ENCODE measurements at regions not wholly inside any gene's neighbourhood (a gene's known extent, or its start where the extent isn't known, plus 50 kb on each side); places are given as distances from the start of the nearest gene placed in this dataset.

DNA sequence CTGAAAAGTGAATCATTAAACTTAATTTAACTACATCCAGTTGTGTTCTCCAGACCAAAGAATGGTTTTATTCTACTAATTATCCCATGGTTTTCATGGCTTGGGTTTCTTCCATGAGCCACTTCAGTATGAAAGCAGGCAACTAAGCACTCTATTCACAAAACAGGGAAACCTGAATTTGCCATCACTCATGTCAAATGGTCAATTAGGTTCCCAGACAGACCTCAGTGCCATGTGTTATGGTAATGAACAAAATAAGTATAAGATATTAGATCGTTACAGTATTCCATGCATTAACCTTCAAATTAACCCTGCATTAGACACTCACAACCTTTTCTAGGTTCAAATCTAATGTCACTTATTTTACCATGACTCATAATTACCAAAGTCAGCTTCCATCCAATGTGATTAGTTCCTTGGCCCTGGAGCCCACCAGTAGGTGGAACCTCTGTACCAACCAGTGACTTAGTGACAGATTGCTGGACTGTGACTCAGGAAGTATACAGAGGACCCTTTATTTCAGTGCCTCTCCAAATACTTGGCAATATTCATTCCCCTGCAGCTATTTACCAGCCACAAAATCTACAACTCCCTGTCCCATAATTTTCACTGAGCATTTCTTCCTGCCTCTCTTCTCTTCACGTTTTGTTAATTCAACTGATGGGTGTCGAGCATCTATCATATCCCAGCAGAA, 1270.2 kb upstream of the SORCS1 start:
- Histone ChIP-seq H3K36me3 (ENCODE audit: insufficient read depth) (no peaks in the 10 kb centered on the region), H3K27ac (ENCODE audit: low read depth) (no peak overlapping the region), H3K4me3 (ENCODE audit: low read depth, low read length) (no peak overlapping the region), H3K4me1 (ENCODE audit: insufficient read depth) (no peaks in the 10 kb centered on the region)
- no peak for DNase-seq (ENCODE audit: extremely low spot score)
- 85% methylated on average over 3 of the region's 3 CpGs for WGBS

DNA sequence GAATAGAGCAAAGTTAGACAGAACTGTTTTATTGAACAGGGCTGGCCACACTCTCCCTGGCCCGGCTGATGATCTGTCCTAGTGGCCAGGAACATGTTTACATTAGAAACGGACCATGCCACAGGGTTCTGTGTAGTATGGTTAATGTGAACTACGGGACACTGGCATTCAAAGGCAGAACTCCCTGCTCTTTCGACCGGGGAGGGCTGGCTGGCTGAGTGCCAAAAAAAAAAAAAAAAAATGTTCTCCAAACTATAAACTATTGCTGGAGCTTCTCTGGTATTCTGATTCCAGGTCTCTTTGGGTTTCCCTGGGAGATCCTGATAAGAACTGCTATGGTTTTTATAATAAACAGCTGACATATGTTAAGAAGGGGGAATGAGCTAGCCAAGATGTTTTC, 1262.6 kb upstream of the SORCS1 start:
- no peak overlapping the region for H3K4me3 ChIP-seq (ENCODE audit: low read depth, low read length)
- DNase-seq (ENCODE audit: extremely low spot score), result peak; percentile 71
- H3K4me1 ChIP-seq (ENCODE audit: insufficient read depth), result no peaks in the 10 kb centered on the region
- no peaks in the 10 kb centered on the region for H3K36me3 ChIP-seq (ENCODE audit: insufficient read depth)
- no peak overlapping the region for H3K27ac ChIP-seq (ENCODE audit: low read depth)
- 7% methylated on average over 5 of the region's 5 CpGs for whole genome bisulfite sequencing

DNA sequence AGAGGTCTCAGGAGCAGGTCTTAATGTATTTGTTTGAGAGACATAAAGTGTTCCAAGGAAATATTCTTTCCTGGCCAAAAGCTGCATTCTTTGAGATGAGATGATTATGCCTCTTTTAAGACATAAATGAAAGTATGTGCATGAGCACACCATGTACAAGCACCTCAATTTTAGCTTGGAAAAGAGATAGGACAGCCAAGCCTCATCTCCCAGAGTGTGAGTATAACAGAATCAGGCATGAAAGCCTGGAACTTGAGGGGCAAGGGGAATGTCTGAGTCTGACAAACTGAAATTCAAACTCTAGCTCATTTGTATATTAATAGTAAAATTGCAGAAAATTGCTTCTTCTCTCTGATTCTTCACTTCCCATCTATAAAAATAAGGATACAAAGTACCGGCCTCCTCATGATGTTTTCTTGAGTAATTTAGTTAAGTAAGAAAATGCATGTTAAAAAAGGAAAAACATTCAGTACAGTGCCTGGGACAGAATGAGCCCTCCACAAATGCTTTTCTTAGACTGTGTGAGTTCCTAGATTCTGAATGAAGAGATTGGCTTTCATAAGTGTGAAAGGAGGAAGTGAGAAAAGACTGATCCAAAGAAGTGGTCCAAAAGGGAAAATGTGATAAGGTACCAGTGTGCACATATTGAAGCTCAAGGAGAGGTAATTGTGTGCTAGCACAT, 1260.9 kb upstream of the SORCS1 start:
- H3K27ac ChIP-seq (ENCODE audit: low read depth), result no peak overlapping the region
- no peak overlapping the region for H3K4me3 ChIP-seq (ENCODE audit: low read depth, low read length)
- no peak for DNase-seq (ENCODE audit: extremely low spot score)
- no peaks in the 10 kb centered on the region for H3K36me3 ChIP-seq (ENCODE audit: insufficient read depth)
- H3K4me1 ChIP-seq (ENCODE audit: insufficient read depth), result no peaks in the 10 kb centered on the region
- 58% methylated on average over 1 of the region's 1 CpG for WGBS

DNA sequence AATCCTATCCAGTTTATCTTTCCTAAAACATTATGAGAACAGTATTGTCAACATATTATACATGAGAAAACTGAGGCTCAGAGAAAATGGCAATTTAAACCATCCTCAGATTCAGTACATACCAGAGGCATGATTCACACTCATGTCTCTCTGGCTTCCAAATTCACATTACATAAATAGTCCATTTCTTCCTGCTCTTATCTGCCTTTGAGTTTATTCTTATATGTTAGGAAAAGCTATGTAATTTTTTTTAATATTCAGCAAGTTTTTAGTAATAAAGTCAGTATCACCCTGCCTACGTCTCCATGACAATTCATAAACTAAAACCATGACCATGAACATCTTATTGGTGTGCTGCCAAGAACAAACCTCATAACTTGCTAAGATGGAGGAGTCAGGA, 1260.2 kb upstream of the SORCS1 start:
- Histone ChIP-seq H3K27ac (ENCODE audit: low read depth) (no peak overlapping the region), H3K4me1 (ENCODE audit: insufficient read depth) (no peaks in the 10 kb centered on the region), H3K36me3 (ENCODE audit: insufficient read depth) (no peaks in the 10 kb centered on the region), H3K4me3 (ENCODE audit: low read depth, low read length) (no peak overlapping the region)
- DNase-seq (ENCODE audit: extremely low spot score), result no peak
- WGBS, result 40% methylated on average over 1 of the region's 1 CpG

DNA sequence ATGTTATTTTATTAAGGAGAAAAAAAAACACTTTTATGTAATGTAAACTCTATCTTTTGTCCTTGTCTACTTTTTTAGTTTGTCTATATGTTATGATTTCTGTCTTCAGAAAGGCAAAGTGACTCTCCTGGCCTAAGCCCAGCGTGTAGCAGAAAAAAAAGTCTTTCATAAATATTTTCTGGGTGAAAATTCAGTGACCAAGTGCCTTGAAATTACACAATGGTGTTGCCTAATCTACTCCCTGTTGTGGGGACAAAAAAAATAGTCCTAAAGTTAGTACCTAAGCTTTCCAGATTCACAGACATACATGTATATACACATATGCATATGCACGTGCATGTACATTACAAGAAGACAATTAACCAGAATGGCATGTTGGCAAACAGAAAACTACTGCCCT, 1257.8 kb upstream of the SORCS1 start:
- H3K4me1 ChIP-seq (ENCODE audit: insufficient read depth), result no peaks in the 10 kb centered on the region
- H3K27ac ChIP-seq (ENCODE audit: low read depth), result no peak overlapping the region
- H3K4me3 ChIP-seq (ENCODE audit: low read depth, low read length), result no peak overlapping the region
- no peak for DNase-seq (ENCODE audit: extremely low spot score)
- H3K36me3 ChIP-seq (ENCODE audit: insufficient read depth), result no peaks in the 10 kb centered on the region
- 88% methylated on average over 2 of the region's 2 CpGs for WGBS

DNA sequence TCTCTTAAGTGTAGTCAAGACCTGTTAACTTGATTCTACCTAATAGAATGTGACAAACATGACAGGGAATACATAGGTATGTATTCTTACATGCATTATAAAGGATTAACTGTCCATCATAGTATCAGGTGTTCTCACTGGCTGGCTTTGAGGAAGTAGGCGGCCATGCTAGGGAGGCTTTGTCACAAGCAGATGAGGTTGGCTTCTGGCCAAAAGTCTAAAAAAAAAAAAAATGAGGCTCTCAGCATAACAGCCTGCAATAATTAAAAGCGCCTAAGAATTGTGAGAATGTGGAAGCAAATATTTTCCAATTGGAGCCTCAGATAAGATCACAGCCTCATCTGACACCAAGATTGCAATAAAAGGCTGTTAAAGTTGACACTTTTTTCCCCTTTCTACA, 1256.8 kb upstream of the SORCS1 start:
- WGBS, result 70% methylated on average over 2 of the region's 2 CpGs
- Histone ChIP-seq H3K4me1 (ENCODE audit: insufficient read depth) (no peaks in the 10 kb centered on the region), H3K36me3 (ENCODE audit: insufficient read depth) (no peaks in the 10 kb centered on the region), H3K4me3 (ENCODE audit: low read depth, low read length) (no peak overlapping the region), H3K27ac (ENCODE audit: low read depth) (no peak overlapping the region)
- no peak for DNase-seq (ENCODE audit: extremely low spot score)

DNA sequence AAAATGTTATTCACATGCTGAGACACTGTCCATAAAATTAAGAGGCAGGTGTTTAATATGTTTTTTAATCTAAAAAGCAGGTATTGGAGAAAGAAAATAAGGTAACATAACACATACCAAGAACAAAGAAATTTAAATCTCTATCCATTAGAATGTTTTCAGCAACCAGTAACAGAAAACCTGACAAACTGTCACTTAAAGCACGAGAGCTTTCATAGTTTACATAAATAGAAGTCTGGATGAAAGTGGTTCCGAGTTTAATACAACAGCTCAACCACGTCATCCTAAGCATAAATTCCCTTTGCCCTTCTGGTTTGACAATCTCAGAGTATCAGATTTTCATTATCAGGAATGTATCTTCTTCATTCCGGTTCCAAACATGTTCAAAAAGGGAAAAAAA, 1249.4 kb upstream of the SORCS1 start:
- Histone ChIP-seq H3K4me1 (ENCODE audit: insufficient read depth) (no peaks in the 10 kb centered on the region), H3K36me3 (ENCODE audit: insufficient read depth) (no peaks in the 10 kb centered on the region), H3K4me3 (ENCODE audit: low read depth, low read length) (no peak overlapping the region), H3K27ac (ENCODE audit: low read depth) (no peak overlapping the region)
- DNase-seq (ENCODE audit: extremely low spot score), result no peak
- WGBS, result 70% methylated on average over 4 of the region's 4 CpGs

DNA sequence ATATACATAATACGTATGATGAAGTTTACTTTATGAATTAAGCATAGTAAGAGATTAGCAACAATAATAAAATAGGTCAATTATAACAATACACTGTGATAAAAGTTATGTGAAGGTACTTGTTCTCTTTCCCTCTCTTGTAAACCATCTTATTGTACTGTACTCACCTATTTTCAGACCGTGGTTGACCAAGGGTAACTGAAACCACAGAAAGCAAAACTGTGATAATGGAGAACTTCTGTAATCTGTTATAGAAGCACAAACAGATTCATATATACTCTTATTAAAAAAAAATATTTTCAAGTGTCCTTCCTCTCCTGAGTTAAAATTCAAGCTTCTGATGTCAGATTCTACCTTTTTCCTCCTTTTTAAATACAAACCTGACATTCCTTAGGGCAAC, 1247.8 kb upstream of the SORCS1 start:
- no peak overlapping the region for H3K4me3 ChIP-seq (ENCODE audit: low read depth, low read length)
- H3K27ac ChIP-seq (ENCODE audit: low read depth), result no peak overlapping the region
- WGBS, result 77% methylated on average over 2 of the region's 2 CpGs
- H3K36me3 ChIP-seq (ENCODE audit: insufficient read depth), result no peaks in the 10 kb centered on the region
- no peaks in the 10 kb centered on the region for H3K4me1 ChIP-seq (ENCODE audit: insufficient read depth)
- no peak for DNase-seq (ENCODE audit: extremely low spot score)

DNA sequence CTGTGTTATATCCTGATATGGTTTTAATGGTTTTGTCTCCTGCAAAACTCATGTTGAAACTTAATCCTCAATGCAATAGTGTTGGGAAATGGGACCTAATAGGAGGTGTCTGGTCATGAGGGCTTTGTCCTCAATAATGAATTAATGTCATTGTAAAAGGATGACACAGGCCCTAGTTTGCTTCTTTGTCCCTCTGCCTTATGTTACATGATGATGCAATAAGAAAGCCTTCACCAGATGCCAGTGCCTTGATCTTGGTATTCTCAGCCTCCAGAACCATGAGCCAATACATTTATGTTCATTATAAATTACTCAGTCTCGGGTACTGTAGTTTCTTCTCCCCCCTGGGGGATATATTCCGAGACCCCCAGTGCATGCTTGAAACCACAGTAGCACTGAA, 1247.4 kb upstream of the SORCS1 start:
- no peak overlapping the region for H3K4me3 ChIP-seq (ENCODE audit: low read depth, low read length)
- WGBS, result 91% methylated on average over 2 of the region's 2 CpGs
- DNase-seq (ENCODE audit: extremely low spot score), result no peak

DNA sequence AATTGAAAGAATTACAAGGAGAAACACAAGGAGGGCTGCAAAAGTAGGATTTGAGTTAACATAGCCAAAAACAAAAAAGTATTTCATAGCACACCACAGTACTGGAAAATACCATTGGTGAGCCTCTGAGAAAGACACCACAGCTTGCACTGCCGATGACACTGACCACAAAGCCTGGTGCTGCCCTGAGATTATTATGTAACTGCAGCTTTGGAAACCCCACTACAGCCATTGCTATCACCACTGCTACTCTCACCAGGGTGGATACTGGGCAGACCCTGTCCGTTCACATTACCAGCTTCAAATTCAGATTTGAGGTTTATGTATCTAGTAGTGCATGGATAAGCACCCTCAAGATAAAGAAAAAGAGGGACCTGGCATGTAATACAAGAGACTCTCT, 1246.7 kb upstream of the SORCS1 start:
- H3K4me1 ChIP-seq (ENCODE audit: insufficient read depth), result no peaks in the 10 kb centered on the region
- H3K4me3 ChIP-seq (ENCODE audit: low read depth, low read length), result no peak overlapping the region
- no peak for DNase-seq (ENCODE audit: extremely low spot score)
- 69% methylated on average over 2 of the region's 2 CpGs for WGBS
- no peak overlapping the region for H3K27ac ChIP-seq (ENCODE audit: low read depth)
- no peaks in the 10 kb centered on the region for H3K36me3 ChIP-seq (ENCODE audit: insufficient read depth)

More for the DNA sequence above, 1247.4 kb upstream of the SORCS1 start:
- Histone ChIP-seq H3K36me3 (ENCODE audit: insufficient read depth) (no peaks in the 10 kb centered on the region), H3K27ac (ENCODE audit: low read depth) (no peak overlapping the region), H3K4me1 (ENCODE audit: insufficient read depth) (no peaks in the 10 kb centered on the region)

DNA sequence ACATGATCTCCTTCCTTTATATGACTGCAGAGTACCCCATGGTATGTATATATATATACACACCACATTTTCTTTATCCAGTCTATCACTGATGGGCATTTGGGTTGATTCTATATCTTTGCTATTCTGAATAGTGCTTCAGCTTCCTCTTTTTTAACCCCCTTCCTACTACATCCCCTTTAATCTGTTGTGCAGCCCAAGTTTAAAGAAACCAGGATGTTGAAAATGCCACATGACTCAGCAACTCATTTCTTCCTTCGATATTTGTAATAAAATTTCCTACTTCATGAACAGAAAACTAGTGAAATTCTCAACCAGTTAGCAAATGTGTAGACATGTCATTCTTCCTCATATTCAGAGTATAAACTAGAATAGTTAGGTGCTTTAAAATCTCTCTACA, 1245.7 kb upstream of the SORCS1 start:
- H3K4me3 ChIP-seq (ENCODE audit: low read depth, low read length), result no peak overlapping the region
- H3K27ac ChIP-seq (ENCODE audit: low read depth), result no peak overlapping the region
- no peak for DNase-seq (ENCODE audit: extremely low spot score)
- no peaks in the 10 kb centered on the region for H3K36me3 ChIP-seq (ENCODE audit: insufficient read depth)
- 73% methylated on average over 1 of the region's 1 CpG for WGBS
- H3K4me1 ChIP-seq (ENCODE audit: insufficient read depth), result no peaks in the 10 kb centered on the region

DNA sequence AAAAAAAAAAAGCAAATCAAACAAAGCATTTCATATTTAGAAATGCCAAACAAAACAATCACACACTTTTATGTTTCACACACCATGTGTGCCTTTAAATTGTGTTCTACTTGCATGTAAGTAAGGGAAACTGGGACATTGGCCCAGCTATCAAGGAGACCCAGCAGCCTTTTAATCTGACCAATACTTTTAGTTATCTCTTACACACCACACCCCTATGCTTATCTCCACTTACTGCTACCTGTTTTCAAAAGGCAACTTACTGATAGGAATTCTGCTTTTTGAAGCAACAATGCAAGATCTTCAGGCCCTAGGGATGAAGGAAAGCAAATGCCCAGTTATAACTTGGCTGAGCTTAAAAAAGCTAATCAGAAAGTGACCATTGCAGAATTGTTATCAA, 1244.8 kb upstream of the SORCS1 start:
- H3K27ac ChIP-seq (ENCODE audit: low read depth), result no peak overlapping the region
- no peaks in the 10 kb centered on the region for H3K36me3 ChIP-seq (ENCODE audit: insufficient read depth)
- DNase-seq (ENCODE audit: extremely low spot score), result no peak
- H3K4me3 ChIP-seq (ENCODE audit: low read depth, low read length), result no peak overlapping the region
- no peaks in the 10 kb centered on the region for H3K4me1 ChIP-seq (ENCODE audit: insufficient read depth)

DNA sequence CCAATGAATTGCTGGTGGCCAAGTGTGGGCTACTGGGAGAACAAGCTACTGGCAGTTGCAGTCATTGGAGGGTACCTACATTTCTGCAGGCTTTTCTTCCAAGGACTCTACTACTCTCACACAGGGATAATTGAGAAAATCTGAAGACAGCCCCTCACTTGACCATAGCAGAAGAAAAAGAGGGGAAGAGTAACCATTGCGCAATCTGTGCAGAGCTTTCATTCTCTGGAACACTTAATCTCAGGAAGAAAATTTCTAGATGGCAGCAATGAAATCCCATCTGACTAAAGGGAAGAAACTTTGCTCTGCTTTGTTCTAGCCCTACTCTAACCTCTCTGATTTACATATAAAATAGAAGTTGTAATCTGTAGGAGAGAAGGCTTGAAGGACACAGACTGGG, 1239.6 kb upstream of the SORCS1 start:
- no peak overlapping the region for H3K27ac ChIP-seq (ENCODE audit: low read depth)
- no peak overlapping the region for H3K4me3 ChIP-seq (ENCODE audit: low read depth, low read length)
- 98% methylated on average over 1 of the region's 1 CpG for WGBS
- no peaks in the 10 kb centered on the region for H3K4me1 ChIP-seq (ENCODE audit: insufficient read depth)
- no peaks in the 10 kb centered on the region for H3K36me3 ChIP-seq (ENCODE audit: insufficient read depth)
- no peak for DNase-seq (ENCODE audit: extremely low spot score)

DNA sequence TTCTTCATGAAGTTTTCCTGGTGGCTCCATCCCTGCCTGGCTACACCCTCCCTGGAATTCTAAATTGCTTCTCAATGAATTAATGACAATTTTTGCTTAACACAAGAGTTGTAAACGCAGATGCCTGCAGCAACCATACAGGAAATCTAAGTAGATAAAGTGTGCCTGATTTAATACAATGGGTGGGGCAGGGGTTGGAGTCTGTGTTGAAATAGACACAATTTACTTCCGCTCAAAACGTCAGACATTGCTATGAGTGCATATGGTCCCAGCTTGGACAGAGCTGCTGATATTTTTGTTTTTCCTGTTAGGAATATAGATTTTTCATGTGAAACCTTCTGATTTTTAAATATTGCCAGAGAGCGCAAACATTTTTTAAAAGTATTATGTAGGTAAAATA, 1235.0 kb upstream of the SORCS1 start:
- no peak for DNase-seq (ENCODE audit: extremely low spot score)
- WGBS, result 80% methylated on average over 4 of the region's 4 CpGs

More for the DNA sequence above, 1235.0 kb upstream of the SORCS1 start:
- Histone ChIP-seq H3K36me3 (ENCODE audit: insufficient read depth) (no peaks in the 10 kb centered on the region), H3K4me3 (ENCODE audit: low read depth, low read length) (no peak overlapping the region), H3K4me1 (ENCODE audit: insufficient read depth) (no peaks in the 10 kb centered on the region), H3K27ac (ENCODE audit: low read depth) (no peak overlapping the region)

Data from urinary bladder (tissue), 3 donors.